ENCODE measurements at regions not wholly inside any gene's neighbourhood (a gene's known extent, or its start where the extent isn't known, plus 50 kb on each side); places are given as distances from the start of the nearest gene placed in this dataset.

DNA sequence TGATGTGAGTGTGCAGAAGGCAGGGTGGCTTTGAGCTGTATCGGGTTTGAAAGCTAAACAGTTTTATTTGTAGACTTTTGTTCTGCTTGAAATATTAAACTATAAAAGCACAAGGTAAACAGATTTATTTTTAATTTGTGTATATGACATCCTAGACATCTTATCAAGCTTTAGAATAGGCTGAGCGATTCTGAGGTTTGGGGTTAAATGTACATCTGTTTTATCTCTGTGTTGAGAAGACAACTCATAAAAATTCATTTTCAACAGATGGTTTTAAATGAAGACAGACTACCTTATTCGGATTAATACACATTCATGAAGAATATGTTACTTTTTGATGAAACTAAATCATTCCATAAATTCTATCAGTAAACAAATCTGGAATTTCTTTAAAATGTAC lies 368.8 kb downstream of the RPRM start:
- Histone ChIP-seq H3K9me2 (replicated peaks; ENCODE audit: control insufficient read depth, low read length) (no peaks in the 10 kb centered on the region; the same call in 1 of the 2 replicates), H3K27me3 (ENCODE audit: control insufficient read depth, low read length) (no peaks in the 10 kb centered on the region), H3K36me3 (ENCODE audit: control insufficient read depth, low read length) (no peaks in the 10 kb centered on the region), H3K4me1 (ENCODE audit: control insufficient read depth, low read length) (no peaks in the 10 kb centered on the region), H4K20me1 (ENCODE audit: control insufficient read depth, insufficient read depth, low read depth, low read length) (no peaks in the 10 kb centered on the region), H3K9me3 (ENCODE audit: control insufficient read depth, insufficient read depth, low read length) (no peaks in the 10 kb centered on the region), H3K4me2 (ENCODE audit: low read length) (no peak overlapping the region), H3F3A (ENCODE audit: control insufficient read depth, insufficient read depth) (no peaks in the 10 kb centered on the region), H3K79me2 (ENCODE audit: control insufficient read depth, low read length) (no peaks in the 10 kb centered on the region), H3K4me3 (ENCODE audit: low read length) (no peak overlapping the region), H3K27ac (ENCODE audit: low read depth, low read length) (no peak overlapping the region)
- TF ChIP-seq EZH2phosphoT487 (IDR thresholded peaks at IDR 0.05; ENCODE audit: borderline replicate concordance, low read length): no peak
- TF ChIP-seq, protein P1, sequence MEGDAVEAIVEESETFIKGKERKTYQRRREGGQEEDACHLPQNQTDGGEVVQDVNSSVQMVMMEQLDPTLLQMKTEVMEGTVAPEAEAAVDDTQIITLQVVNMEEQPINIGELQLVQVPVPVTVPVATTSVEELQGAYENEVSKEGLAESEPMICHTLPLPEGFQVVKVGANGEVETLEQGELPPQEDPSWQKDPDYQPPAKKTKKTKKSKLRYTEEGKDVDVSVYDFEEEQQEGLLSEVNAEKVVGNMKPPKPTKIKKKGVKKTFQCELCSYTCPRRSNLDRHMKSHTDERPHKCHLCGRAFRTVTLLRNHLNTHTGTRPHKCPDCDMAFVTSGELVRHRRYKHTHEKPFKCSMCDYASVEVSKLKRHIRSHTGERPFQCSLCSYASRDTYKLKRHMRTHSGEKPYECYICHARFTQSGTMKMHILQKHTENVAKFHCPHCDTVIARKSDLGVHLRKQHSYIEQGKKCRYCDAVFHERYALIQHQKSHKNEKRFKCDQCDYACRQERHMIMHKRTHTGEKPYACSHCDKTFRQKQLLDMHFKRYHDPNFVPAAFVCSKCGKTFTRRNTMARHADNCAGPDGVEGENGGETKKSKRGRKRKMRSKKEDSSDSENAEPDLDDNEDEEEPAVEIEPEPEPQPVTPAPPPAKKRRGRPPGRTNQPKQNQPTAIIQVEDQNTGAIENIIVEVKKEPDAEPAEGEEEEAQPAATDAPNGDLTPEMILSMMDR (IDR thresholded peaks at IDR 0.05; ENCODE audit: low read depth, low read length, poor library complexity, severe bottlenecking): no peak

DNA sequence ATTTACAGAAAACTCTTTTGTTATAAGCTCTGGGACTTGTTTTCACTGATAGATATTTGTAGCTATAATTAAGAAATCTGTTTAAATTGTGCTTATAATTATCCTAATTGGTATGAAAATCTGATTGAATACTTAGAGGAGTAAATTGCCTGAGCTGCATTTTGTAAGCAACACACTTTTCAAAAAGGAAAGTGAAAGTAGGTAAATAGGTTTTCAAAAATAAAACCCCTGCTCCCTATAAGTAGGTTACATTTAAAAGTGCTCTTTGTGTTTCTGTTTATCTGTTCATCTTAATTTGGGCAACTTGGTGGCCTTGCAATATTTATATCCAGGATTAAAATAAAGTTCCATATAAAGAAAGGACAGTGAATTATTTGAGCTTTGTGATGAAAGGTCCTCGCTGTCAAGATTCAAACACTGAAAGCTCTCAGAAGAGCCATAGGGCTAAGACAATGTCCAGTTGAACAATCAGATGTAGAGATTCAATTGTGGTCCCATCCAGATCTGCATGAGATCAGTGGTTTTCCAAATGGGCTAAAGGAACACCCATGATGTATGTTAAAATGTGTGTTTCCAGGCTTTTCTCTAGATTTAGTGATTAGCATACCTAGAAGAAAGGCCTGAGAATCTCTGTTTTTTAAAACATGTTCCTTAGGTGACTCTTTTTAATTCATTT lies 371.6 kb downstream of the RPRM start:
- no peak overlapping the region for H3K4me3 ChIP-seq (ENCODE audit: low read length)
- H3K36me3 ChIP-seq (ENCODE audit: control insufficient read depth, low read length): no peaks in the 10 kb centered on the region
- H3K79me2 ChIP-seq (ENCODE audit: control insufficient read depth, low read length): no peaks in the 10 kb centered on the region
- TF ChIP-seq EZH2phosphoT487 (IDR thresholded peaks at IDR 0.05; ENCODE audit: borderline replicate concordance, low read length): no peak
- TF ChIP-seq, protein P1 (IDR thresholded peaks at IDR 0.05; ENCODE audit: low read depth, low read length, poor library complexity, severe bottlenecking): no peak
- no peak overlapping the region for H3K27ac ChIP-seq (ENCODE audit: low read depth, low read length)
- no peaks in the 10 kb centered on the region for H3K9me2 ChIP-seq (replicated peaks; ENCODE audit: control insufficient read depth, low read length)
- H3K4me1 ChIP-seq (ENCODE audit: control insufficient read depth, low read length): no peaks in the 10 kb centered on the region
- no peaks in the 10 kb centered on the region for H3K9me3 ChIP-seq (ENCODE audit: control insufficient read depth, insufficient read depth, low read length)
- H3K27me3 ChIP-seq (ENCODE audit: control insufficient read depth, low read length): no peaks in the 10 kb centered on the region
- H3K4me2 ChIP-seq (ENCODE audit: low read length): no peak overlapping the region
- no peaks in the 10 kb centered on the region for H3F3A ChIP-seq (ENCODE audit: control insufficient read depth, insufficient read depth)
- no peaks in the 10 kb centered on the region for H4K20me1 ChIP-seq (ENCODE audit: control insufficient read depth, insufficient read depth, low read depth, low read length)

DNA sequence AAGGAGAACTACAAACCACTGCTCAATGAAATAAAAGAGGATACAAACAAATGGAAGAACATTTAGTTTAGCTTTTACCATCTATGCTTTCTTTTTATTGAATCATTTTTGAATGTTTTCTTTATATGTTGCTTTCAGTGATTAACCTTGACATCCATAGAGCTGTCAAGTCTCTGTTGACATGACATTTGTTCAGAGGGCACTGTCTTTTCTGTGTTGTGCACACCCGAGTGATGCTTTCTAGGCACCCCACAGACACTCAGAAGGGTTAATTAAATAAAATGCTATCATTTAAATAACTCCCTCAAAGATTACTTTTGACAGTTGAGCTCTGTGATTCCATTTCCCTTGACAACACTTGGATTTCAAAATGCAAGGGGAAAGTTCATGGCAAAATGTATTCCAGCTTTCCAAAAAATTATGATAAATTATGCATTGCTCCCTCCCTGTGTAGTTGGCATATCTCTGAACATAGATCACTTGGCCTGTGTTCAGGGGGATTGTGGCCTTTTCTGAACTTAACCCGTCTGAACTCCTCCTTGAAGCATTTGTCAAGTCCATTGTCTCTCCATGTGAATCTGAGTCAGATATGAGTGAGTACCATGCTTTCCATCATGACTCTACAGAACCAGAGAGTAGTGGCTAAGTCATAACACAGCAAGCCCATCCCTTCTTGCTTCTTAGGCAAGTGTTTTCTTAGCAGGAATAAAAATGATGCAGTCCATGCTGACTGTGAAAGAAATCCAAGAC lies 372.6 kb downstream of the RPRM start:
- Histone ChIP-seq H3K4me1 (ENCODE audit: control insufficient read depth, low read length) (no peaks in the 10 kb centered on the region), H3K4me3 (ENCODE audit: low read length) (no peak overlapping the region), H3K4me2 (ENCODE audit: low read length) (no peak overlapping the region), H4K20me1 (ENCODE audit: control insufficient read depth, insufficient read depth, low read depth, low read length) (no peaks in the 10 kb centered on the region), H3K9me2 (replicated peaks; ENCODE audit: control insufficient read depth, low read length) (no peaks in the 10 kb centered on the region), H3K9me3 (ENCODE audit: control insufficient read depth, insufficient read depth, low read length) (no peaks in the 10 kb centered on the region), H3K79me2 (ENCODE audit: control insufficient read depth, low read length) (no peaks in the 10 kb centered on the region), H3K36me3 (ENCODE audit: control insufficient read depth, low read length) (no peaks in the 10 kb centered on the region), H3K27me3 (ENCODE audit: control insufficient read depth, low read length) (no peaks in the 10 kb centered on the region), H3F3A (ENCODE audit: control insufficient read depth, insufficient read depth) (no peaks in the 10 kb centered on the region), H3K27ac (ENCODE audit: low read depth, low read length) (no peak overlapping the region)
- TF ChIP-seq EZH2phosphoT487 (IDR thresholded peaks at IDR 0.05; ENCODE audit: borderline replicate concordance, low read length): no peak
- TF ChIP-seq, protein P1 (IDR thresholded peaks at IDR 0.05; ENCODE audit: low read depth, low read length, poor library complexity, severe bottlenecking): no peak

All from DOHH2 (cell line).